Esophagus muscularis mucosa (tissue), 3 donors: ENCODE measurements at regions not wholly inside any gene's neighbourhood (a gene's known extent, or its start where the extent isn't known, plus 50 kb on each side); places are given as distances from the start of the nearest gene placed in this dataset.

ENCODE experiments used
- POLR2A ChIP-seq: fragments of 450-650 bp; IDR thresholded peaks from one replicate; pipeline ENCODE4 v1.6.1; 2017; ENCODE audit warnings: antibody characterized with exemption, moderate library complexity, mild to moderate bottlenecking, low read depth
- POLR2AphosphoS5 ChIP-seq, 2 donors: sonication (generic); formaldehyde crosslinking; IDR thresholded peaks; one replicate each; pipeline ENCODE4 v1.6.1; 2017; ENCODE audit warnings: antibody characterized with exemption in 2 of 2
- TF ChIP-seq, protein P1 (sequence below), 3 experiments: fragments of 200-600 bp in 2 of 3; fragments of 450-650 bp in 1 of 3; sonication (generic) in 2 of 3; IDR thresholded peaks; one replicate each; pipeline ENCODE4 v1.5.1; 2017 to 2019; ENCODE audit warnings: antibody characterized with exemption in 3 of 3, mild to moderate bottlenecking in 2 of 3, moderate library complexity in 1 of 3

DNA sequence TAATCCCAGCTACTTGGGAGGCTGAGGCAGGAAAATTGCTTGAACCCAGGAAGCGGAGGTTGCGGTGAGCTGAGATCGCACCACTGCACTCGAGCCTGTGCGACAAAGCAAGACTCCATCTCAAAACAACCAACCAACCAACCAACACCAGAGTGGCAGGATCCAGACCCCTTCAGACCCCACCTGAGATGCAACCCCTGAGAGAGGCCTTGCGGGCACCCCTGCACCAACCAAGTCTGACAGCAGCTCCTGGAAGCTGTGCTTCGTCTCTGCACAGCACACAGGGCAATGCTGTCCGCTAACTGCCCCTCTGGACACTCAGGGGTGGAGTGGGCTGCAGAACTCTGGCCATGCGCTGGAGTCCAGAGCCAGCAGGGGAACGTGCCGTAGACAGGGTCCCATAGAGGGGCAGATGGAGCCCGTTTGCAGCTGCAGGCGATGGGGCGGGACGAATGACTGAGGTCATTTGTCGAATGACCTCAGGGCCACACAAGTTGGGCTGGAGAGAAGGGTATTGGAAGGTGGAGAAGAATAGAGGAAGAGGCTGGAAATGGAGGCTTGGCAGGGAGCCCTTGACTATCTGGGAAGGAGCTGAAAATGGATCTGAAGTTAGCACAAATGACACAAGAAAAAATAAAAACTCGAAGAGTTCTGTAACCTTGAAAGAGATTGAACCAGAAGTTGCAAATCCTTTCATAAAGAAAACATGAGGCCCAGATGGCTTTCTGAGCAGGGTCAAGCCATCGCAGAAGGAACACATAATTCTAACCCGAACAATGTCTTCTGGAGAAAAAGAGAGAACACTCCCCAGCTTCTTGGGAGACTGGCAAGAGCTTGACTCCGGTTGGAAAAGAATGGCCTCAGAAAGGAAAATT lies 199.7 kb downstream of the CTTN start:
- TF ChIP-seq POLR2A, result no peak
- no peak for TF ChIP-seq POLR2AphosphoS5 (IDR thresholded peaks at IDR 0.05)
- TF ChIP-seq, protein P1, sequence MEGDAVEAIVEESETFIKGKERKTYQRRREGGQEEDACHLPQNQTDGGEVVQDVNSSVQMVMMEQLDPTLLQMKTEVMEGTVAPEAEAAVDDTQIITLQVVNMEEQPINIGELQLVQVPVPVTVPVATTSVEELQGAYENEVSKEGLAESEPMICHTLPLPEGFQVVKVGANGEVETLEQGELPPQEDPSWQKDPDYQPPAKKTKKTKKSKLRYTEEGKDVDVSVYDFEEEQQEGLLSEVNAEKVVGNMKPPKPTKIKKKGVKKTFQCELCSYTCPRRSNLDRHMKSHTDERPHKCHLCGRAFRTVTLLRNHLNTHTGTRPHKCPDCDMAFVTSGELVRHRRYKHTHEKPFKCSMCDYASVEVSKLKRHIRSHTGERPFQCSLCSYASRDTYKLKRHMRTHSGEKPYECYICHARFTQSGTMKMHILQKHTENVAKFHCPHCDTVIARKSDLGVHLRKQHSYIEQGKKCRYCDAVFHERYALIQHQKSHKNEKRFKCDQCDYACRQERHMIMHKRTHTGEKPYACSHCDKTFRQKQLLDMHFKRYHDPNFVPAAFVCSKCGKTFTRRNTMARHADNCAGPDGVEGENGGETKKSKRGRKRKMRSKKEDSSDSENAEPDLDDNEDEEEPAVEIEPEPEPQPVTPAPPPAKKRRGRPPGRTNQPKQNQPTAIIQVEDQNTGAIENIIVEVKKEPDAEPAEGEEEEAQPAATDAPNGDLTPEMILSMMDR (IDR thresholded peaks at IDR 0.05), result no peak
